ENCODE measurements at regions not wholly inside any gene's neighbourhood (a gene's known extent, or its start where the extent isn't known, plus 50 kb on each side); places are given as distances from the start of the nearest gene placed in this dataset.

GRCh38 chr21:28283641-28284490 is 708.8 kb downstream of the LTN1 start:
- no peak for TF ChIP-seq POLR2AphosphoS5 (IDR thresholded peaks at IDR 0.05)
- no peak for TF ChIP-seq CTCF (IDR thresholded peaks at IDR 0.05)
- TF ChIP-seq EP300 (IDR thresholded peaks at IDR 0.05): no peak
